CD4-positive, alpha-beta T cell treated with Interferon alpha-2 for 1 hour (primary cell): ENCODE measurements at regions not wholly inside any gene's neighbourhood (a gene's known extent, or its start where the extent isn't known, plus 50 kb on each side); places are given as distances from the start of the nearest gene placed in this dataset.
A peak's percentile ranks its signal among the peaks of the same experiment; 100 is the strongest.
"Not testable (repeated sequence)": the region's sequence is repeated elsewhere in the genome, so short reads cannot be mapped to it uniquely, and the experiment has no call there.

ENCODE experiments used
- DNase-seq, 2 donors: peaks; one replicate each; pipeline ENCODE4 v3.0.0-alpha.2; 2020 to 2022

DNA sequence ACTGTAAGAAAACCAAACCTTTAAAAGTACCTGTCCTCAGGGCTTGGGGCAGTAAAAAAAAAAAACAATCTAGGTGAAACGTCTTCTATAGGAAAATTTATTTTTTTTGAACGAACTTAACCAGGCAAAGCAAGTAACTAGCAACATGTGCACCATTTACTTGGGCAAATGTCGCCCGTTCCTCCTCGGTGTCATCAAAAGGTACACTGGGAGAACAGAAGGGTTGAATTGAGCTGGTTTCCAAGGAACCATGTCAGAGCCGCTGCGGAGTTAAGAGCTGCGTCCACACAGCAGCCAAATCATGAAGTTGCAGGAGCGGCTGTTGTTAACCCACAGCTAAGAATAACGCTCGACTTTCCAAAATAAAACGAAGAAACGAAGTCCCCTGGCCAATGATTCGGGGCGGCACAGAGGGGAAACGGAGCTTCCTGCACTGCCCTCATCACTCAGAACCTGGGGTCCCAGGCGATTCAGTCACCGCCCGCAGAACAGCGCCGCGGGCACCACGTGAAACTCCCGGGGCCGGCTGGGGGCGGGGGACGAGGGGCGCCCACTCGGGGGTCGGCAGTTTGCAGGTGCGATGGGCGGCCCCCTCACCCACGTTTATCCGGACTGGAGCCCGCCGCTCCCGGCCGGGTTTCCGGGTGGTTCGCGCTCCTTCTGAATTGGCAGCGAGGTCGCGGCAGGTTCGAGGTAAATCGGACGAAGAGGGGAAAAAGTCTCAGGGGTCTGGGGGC is 53.6 kb upstream of the PLGLB1 start:
- DNase-seq, result peak in 1 of 2 donors; percentile 35

DNA sequence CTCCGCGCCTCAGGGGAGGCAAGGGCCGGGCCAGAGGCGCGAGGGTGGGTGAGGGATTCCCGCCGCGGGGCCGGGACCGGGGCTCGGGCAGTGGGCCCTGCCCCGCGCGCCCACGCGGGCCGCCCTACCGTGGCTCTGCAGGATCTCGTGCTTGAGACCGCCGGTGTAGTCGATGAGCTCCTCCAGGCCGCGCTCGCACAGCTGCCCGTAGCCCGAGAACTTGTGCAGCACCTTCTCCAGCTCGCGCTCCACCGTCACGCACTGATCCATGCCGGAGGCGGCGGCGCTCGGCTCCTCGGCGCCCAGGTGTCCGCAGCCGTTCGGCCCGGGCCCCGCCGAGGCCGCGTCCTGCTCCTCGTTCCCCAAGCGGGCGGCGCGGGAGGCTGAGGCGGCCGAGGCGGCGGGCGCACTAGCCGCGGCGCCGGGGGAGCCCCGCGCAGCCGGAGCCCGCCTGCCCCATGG is 54.2 kb upstream of the PLGLB1 start:
- DNase-seq, result peak; percentile 42 to 58

DNA sequence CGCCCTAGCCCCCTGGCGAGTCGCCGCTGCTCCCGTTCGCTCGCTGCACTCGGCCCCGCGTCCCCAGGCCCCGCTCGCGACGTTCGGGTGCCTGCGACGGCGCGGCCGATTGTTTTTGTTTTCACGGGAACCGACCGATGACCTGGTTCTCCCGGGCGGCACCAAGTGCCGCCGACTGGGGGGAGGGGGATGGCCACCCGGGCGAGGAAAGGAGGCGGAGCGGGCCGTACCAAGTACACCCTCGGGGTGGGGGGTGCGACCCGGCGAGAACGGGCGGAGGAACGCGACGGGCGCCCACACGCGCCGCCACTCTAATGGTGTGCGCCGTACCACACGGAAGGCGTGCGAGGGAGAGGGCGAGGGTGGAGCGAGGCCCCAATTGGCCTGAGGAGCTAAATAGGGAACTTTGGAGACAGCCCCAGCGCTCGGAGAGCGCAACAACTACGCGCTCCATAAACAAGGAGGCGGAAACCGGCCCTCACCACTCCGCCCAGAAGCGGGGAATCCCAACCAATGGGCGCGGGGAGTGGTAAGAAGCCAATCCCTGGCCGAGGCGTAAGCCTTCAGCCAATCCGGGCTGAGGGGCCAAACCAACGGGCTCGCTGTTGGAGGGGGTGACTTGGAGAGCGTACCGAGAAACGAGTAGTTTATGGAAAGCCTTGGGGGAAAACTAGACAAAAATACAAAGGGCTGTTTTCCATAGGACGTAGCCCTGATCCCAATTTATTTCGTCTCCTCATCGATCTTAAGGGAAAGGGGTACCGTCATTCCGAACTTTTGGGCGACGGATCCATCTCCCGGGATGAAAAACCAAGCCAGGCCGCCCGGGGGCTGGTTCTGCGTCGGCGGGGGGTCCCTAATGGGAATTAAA is 54.8 kb upstream of the PLGLB1 start:
- peak; percentile 94 to 96 for DNase-seq

DNA sequence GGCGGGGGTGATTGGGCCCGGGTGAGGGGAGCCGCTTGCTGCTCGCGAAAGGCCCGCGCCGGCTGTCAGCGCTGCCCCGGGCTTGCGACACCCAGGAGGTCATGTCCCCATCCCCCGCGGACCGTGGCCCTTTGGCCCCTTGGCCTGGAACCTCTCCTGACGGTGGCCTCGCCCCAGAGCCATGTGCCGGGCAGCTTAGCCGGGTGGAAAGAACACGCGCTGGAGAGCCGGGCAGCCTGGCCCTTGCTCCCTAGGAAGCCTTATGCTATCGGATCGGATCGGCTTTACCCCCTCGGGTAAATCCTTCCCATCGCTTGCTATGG is 55.4 kb upstream of the PLGLB1 start:
- DNase-seq, result not testable (repeated sequence)

DNA sequence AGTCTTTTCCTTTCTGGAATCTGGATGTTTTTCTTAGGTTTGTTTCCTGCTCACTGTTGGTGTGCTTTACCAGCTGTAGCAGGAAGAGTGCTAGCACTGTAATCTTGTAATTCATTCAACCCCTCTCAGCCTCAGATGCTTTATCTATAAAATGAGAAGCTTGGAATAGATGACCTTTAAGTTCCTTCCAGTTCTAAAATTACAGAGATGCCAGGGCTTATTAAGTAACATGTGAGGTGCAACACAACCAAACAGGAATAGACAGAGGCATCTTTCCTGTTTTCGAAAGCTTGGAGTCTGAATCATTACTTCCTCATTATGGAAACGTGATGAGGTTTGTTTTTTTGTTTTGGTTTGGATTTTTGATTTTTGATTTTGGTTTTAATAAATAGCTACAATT is 60.1 kb upstream of the PLGLB1 start:
- not testable (repeated sequence) for DNase-seq

DNA sequence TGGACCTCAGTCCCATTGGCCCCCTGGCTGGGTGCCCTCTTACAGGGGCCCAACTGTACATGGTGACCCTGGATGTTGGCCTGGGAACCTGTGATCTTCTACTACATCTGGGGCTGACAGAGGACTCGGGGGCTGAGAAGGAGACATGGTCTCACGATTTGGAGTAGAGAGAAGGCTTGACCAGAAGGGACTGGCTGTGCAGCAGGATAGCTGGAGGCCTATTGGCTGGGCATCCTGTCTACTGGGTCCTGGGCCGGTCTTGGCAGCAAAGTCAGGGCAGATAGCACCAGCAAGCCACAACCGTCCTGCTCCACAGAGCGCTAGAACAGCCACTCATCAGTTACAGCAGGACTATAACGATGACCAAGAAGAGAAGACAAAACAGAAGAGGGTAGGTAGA is 66.4 kb upstream of the PLGLB1 start:
- not testable (repeated sequence) for DNase-seq

DNA sequence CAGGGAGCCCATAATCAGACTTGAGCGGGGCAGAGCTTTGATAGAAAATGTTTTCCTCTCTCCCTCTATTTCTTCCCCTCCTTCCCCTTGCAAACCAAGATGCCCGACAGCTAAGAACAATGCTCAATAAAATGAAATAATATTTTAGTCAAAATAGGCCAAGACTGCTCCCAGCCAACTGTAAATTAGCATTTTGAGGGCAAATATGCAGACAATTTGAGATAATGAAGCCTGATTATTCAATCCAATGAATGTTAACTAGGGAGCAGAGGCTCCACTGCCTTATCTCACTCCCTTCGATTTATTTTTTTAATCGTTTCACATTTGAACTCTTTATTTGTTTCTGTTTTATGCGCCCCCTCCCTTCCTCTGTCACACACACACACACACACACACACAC is 67.8 kb upstream of the PLGLB1 start:
- DNase-seq, result not testable (repeated sequence)

DNA sequence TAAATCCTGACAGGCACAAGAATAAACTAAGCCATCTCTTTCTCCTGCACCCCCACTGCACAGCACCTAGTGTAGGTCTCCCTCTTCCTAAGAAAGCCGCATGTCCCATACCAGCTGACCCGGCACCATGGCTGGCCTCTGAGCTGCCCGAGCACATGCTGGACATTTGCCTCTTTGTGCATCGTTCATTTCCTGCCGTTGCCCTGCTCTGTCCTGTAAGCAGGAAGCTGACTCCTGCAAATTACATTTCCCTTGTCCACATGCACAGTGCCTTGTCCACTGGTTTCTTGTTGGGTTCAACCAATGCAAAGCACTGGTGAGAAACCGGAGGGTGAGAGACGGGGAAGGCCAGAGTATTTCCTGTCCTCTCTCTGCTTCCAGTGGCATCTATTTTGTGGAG is 71.6 kb upstream of the PLGLB1 start:
- DNase-seq, result not testable (repeated sequence)

DNA sequence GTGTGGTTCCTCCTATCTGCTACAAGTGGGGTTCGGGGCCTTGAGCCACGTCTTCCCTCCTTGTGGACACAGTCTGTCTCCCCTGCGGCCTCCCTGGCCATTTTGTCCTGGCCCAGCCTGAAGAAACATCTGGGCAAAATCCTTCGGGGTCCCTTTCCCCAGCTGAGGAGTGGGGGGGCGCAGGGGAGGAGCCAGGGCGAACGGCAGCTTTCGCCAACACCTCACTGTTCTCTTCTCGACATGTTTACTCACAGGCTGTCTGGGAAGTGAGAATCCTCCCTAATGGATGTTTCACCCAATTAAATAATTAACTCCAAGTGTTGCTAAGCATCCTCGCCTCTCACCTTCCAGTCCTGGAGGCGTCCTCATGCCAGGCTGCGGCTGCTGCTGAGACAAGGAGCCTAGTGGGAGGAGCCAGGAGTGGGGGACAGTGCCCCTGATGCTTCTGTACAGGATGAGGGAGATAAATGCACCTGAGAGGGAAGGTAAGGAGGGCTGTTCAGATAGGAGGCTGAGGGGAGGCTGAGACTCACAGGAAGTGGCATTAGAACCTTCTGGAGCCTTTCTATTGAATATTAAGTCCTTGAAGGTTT is 72.4 kb upstream of the PLGLB1 start:
- not testable (repeated sequence) for DNase-seq

DNA sequence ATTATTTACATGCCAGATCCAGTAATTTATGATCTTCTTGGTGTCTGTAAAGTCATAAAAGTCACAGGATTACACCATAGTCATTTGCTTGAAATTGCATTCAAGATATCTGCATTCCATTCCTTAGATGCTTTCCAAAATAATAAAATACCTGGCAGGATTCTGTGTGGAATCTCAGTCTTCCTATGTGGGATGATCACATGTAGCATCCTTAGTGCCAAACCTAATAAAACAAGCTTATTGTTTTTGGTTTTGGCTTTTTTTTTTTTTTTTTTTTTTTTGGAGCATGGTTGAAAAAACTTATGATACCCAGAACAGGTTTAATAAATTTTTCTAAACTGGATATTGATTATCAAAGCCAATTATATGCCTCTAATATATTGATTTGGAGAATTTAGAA is 74.2 kb upstream of the PLGLB1 start:
- DNase-seq, result not testable (repeated sequence)

DNA sequence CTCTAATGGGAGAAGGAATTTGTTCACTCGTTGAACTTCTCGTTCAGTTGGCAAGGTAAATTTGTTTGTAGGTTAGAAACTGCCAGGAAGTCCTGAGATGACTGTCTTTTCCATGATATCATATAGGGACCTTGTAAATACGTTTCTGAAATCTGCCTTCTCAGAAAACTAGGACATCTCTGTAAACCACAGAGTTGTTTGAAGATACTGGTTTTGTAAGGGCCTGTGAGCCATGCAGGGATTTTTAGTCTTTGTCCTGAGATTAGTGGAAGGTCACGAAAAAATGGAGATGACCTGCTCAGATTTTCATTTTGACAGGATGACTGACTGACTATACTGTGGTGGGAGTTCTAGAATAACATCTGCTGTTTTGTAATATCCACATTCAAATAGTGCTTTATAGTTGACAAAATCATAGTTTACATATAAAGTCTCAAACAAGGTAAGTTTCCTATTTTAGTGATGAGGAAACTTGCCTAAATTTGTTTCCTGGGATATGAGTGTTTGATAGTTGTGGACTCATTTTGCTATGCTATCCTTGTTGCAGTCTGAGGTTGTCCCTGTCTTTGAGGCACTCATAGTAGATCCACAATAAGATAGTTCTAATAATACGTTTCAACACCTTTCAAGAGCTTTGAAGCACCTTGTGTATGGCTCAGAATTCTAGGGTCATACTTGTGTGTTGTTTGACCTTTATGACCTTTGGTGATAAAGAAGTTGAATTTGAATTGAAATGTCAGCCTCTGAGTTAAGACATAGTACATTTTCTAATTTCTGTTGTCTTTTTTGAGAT is 107.3 kb upstream of the PLGLB1 start:
- peak in 1 of 2 donors; percentile 24 for DNase-seq

DNA sequence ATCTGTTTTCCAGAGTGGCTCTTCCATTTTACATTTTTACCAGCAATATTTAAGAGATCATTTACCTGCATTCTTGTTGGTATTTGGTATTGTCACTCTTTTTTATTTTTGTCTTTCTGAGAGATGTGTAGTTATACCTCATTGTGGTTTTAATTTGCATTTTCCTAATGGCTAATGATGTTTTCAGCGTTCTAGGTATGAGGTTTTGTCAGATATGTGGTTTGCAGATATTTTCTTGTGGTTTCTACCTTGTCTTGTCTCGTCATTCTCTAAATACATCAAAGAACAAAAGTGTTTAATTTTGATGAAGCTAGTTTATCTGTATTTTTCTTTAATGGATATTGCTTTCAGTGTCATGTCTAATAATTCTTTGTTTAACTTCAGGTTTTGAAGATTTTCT is 110.9 kb upstream of the PLGLB1 start:
- peak in 1 of 2 donors; percentile 21 for DNase-seq

DNA sequence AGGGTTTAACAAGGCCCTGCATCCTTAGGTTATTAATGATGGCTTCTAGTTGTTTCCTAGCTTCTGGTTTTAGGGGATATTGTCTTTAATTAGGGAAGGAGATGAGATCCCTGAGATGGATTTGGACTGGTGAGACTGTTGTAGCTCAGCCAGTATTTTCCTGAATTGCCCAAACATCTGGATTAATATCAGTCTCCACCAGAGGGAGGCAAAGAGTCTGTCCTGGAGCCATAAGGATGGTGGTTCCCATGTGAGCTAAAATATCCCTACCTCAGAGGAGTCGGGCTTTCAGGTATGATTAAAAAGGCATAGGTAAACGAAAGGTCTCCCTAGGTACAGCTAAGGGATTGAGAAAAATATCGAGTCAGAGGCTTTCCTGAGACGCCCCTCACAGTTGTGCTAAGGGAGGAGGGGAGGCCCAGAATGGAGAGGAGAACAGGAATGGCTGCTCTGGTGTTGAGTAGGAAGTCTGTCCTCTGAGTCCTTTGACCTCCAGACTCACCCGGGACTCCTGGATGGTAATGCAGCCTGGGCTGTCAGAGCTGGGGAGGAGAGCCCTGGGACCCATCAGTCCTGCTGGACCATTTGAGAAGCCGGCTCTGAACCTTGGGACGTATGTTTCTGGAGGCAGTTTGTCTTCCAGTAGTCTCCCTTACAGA is 130.3 kb upstream of the PLGLB1 start:
- not testable (repeated sequence) for DNase-seq

DNA sequence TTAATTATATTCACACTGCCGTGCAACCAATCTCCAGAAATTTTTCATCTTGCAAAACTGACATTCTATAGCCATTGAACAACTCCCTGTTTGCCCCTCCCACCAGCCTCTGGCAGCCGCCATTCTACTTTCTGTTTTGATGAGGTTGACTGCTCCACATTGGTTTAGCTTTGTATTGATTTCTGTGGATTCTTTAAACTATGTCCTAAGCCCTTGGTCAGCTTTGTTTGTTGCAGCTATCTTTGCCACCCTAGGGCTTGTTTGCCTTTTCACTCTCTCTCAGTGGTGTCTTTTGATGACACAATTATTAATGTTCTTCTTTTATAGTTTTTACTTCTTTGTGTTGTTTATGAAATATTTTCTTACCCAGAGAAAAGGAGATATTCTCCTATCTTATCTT is 152.8 kb upstream of the PLGLB1 start:
- not testable (repeated sequence) for DNase-seq

DNA sequence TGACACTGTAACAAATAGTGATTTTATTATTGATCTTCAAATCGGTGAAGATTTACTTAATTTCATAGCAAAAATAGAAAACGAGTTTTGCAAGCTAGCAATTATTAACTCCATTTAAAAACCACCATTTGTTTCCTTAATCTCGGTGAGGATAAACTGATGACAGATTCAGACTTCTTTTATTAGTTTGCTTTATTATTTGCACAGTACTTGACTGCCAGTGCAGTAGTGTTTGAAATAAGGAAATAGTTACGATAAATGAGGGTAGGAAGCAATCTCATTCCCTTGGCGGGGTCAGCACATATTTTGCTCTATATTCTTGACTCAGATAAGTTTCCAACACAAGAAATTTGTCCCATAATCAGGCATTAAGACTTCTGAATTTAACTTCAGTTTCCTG is 161.7 kb upstream of the PLGLB1 start:
- DNase-seq, result not testable (repeated sequence)

DNA sequence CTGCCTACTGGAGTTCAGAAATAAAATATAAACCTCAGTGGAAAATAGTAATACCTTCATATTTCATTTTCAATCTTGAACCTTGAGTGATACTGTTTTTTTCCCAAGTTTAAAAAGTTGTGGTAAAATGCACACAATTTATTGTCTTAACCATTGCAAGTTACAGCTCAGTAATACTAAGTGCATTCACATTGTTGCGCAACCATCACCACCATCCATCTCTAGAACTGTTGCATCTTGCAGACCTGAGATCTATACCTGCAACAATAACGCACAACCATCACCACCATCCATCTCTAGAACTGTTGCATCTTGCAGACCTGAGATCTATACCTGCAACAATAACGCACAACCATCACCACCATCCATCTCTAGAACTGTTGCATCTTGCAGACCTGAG is 162.6 kb upstream of the PLGLB1 start:
- DNase-seq, result not testable (repeated sequence)

DNA sequence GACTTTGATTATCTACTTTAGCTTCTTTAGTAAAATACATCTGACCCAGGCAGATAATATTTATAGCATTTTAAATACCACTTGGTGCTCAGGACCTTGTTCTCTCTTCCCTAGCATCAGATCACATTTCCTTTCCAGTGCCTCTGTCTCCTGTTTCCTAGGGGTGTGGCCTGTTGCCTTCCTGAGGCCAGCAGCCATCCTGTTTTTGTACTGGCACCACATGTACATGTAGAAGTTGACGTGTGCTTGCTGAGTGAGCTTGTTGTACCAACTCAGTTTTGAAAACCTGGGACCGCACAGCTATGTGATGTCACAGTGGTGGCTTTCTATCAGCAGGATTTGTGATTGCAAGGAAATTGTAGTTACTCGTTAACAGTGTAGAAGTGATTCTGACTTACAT is 167.6 kb upstream of the PLGLB1 start:
- DNase-seq, result not testable (repeated sequence)

DNA sequence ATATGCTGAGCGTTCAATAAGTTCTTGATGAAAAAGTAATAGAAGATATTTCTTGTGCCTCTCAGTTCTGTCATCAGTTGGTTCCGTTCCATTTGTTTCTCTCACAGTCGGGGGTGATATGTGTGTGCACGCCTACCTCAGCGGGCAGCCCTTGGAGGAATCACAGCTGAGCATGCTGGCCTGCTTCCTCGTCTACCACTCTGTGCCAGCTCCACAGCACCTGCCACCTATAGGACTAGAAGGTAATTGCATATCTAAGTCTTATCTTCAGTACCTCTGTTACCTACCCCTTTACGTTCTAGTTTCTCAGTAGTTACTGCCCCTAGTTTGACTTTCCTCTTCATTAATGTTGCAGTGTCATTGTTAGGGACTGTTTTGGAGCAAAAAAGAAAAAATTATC is 171.7 kb upstream of the PLGLB1 start:
- DNase-seq, result peak in 1 of 2 donors; percentile 19

DNA sequence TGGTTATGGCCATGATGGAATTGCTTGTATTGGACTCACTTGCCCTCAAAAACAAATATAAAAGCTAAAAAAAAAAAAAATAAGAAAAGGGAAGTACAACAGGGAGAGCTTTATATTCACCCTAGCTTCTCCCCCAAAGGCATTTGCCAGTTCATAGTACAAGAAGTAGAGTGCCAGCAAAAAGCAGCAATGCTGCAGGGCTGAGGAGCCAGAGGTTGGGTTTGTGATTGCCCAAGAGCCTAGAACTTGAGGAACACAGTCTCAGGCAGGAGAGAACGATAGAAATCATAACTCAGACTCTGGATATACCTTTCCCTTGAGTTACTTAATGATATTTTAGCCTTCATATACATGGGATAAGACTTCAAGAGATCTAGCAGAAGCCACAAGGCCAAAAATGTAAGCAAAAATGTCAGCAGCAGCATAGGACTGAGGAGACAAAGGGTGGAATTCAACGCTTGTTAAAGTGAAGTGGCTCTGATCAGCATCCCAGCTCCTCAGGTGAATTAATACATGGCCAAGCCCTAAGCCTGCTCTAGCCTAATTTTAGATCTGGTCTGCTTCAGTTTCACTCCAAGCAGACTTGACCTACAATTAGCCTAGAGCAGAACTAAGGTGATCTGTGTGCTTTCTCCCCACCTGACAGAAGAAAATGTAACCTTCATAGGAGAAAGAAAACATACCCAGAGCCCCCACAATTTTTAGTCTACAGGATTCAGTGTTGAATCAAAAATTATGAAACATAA is 172.8 kb upstream of the PLGLB1 start:
- not testable (repeated sequence) for DNase-seq

DNA sequence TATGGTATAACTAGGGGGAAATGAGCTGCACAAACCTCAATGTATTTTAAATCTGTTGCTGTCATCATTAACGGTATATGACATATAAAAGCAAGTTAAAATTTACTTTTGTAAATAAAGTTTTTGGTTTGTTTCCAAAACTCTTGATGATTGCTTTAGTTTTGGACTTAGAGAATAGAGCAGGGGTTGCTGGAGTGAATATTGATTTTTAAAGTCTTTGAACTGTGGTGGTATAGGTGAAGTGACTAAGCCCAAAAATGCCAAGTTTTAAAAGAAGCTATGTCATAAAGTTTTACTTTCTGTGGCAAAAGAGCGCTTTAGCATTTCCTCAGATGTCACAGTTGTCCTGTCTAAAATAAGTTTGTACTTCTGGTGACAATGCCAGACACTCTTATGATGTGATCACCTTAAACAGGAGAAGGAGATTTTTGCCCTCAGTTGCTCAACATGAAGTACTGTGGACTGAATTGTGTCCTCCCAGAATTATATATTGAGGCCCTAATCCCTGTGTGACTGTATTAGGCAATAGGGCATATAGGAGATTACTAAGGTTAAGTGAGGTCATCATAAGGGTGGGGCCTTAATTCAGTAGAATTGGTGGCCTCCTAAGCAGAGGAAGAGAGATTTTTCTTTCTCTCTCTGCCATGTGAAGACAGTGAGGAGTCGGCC is 175.2 kb upstream of the PLGLB1 start:
- DNase-seq, result not testable (repeated sequence)

DNA sequence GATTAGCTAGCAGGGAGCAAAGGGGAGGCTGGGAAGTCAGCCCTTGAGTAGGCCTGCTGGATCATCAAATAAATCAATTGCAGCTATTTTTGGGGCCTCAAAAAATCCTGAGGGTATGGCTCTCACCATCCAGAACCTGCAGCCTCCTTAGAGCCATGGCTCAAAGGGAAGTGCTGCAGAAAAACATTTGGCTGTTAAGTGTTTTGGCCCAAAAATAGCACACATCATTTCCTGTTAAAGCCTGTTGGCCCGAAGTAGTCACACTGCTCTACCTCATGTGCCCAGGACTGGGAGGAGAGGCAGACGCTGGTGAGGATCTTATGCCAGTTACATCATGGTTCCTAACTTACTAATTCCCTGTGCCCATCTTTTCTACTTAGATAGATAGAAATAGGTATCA is 176.8 kb upstream of the PLGLB1 start:
- not testable (repeated sequence) for DNase-seq
